K562 (cell line): ENCODE measurements at regions not wholly inside any gene's neighbourhood (a gene's known extent, or its start where the extent isn't known, plus 50 kb on each side); places are given as distances from the start of the nearest gene placed in this dataset.

Experiments used
- TF ChIP-seq, protein P1 (sequence below), 2 experiments: fragments of 450-650 bp in 1 of 2; sonication (generic) in 1 of 2; formaldehyde crosslinking in 1 of 2; IDR thresholded peaks; 2 replicates each; pipeline versions ENCODE4 v1.7.1 to v1.9.0; 2016 to 2022; ENCODE audit warnings: inconsistent platforms in 1 of 2, mild to moderate bottlenecking in 1 of 2, missing genetic modification reagents in 1 of 2

DNA sequence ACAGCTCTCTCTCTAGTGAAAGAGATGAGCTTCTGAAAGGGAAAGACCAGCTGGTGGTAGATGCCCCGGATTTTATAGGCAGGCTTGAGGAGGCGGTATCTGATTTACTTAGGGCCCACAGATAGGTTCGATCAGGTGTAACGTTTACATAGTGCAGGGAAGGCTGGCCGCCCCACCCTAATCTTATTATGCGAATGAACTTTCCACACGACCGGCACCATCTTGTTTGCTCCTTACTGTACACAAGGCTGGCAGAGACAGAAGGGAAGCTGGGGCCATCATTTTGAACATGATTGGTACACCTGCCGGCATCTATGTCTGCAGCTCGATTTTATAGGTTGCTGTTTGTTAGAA lies 212.0 kb upstream of the JARID2 start (continued):
- TF ChIP-seq, protein P1, sequence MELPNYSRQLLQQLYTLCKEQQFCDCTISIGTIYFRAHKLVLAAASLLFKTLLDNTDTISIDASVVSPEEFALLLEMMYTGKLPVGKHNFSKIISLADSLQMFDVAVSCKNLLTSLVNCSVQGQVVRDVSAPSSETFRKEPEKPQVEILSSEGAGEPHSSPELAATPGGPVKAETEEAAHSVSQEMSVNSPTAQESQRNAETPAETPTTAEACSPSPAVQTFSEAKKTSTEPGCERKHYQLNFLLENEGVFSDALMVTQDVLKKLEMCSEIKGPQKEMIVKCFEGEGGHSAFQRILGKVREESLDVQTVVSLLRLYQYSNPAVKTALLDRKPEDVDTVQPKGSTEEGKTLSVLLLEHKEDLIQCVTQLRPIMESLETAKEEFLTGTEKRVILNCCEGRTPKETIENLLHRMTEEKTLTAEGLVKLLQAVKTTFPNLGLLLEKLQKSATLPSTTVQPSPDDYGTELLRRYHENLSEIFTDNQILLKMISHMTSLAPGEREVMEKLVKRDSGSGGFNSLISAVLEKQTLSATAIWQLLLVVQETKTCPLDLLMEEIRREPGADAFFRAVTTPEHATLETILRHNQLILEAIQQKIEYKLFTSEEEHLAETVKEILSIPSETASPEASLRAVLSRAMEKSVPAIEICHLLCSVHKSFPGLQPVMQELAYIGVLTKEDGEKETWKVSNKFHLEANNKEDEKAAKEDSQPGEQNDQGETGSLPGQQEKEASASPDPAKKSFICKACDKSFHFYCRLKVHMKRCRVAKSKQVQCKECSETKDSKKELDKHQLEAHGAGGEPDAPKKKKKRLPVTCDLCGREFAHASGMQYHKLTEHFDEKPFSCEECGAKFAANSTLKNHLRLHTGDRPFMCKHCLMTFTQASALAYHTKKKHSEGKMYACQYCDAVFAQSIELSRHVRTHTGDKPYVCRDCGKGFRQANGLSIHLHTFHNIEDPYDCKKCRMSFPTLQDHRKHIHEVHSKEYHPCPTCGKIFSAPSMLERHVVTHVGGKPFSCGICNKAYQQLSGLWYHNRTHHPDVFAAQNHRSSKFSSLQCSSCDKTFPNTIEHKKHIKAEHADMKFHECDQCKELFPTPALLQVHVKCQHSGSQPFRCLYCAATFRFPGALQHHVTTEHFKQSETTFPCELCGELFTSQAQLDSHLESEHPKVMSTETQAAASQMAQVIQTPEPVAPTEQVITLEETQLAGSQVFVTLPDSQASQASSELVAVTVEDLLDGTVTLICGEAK (IDR thresholded peaks at IDR 0.05) = no peak
- TF ChIP-seq, protein P1 (CRISPR knock-in tag; IDR thresholded peaks at IDR 0.05) = no peak
